IMR-90 (cell line): ENCODE measurements at regions not wholly inside any gene's neighbourhood (a gene's known extent, or its start where the extent isn't known, plus 50 kb on each side); places are given as distances from the start of the nearest gene placed in this dataset.

Source experiments
- ATAC-seq: fragments of 200-7000 bp; cut with Tn5 transposase; 2 replicates; pipeline ENCODE4 v1.9.1; 2020; ENCODE audit warnings: low read depth, mild to moderate bottlenecking, moderate library complexity
- BruUV-seq: library from RNA; stranded (reverse); fragments of 400-500 nt; replicated peaks from 2 replicates; lab custom pipeline; 2021; lab: Mats Ljungman, UMichigan
- CTCF ChIA-PET: fragments of 300-600 bp; formaldehyde crosslinking; extraction: SDS; loops from one replicate; lab custom pipeline; 2021; ENCODE audit warnings: antibody characterized with exemption; lab: Yijun Ruan, JAX
- POLR2A ChIA-PET: fragments of 300-600 bp; sonication (Branson Sonifier 250); formaldehyde crosslinking; loops from one replicate; lab custom pipeline; 2022; ENCODE audit warnings: antibody characterized with exemption; ENCODE audit not compliant: unreplicated experiment; lab: Charles Lee
- DNase-seq: peaks from one replicate; pipeline ENCODE4 v3.0.0; 2013
- H2AFZ ChIP-seq: replicated peaks from 2 replicates; pipeline ENCODE3; 2013; ENCODE audit warnings: low read length, mild to moderate bottlenecking; ENCODE audit not compliant: poor library complexity
- H2AK5ac ChIP-seq: 2 replicates; pipeline ENCODE4 v1.6.1; 2013; ENCODE audit warnings: low read depth, low read length, inconsistent platforms
- H2AK9ac ChIP-seq: replicated peaks from 2 replicates; pipeline ENCODE3; 2013; ENCODE audit warnings: mild to moderate bottlenecking, low read depth, low read length, moderate library complexity; ENCODE audit not compliant: poor library complexity
- H2BK120ac ChIP-seq: 2 replicates; pipeline ENCODE4 v1.6.1; 2013; ENCODE audit warnings: low read depth, low read length, inconsistent platforms
- H2BK15ac ChIP-seq: 3 replicates; pipeline ENCODE4 v1.6.1; 2013; ENCODE audit warnings: low read depth, low read length, inconsistent platforms
- H2BK20ac ChIP-seq: 2 replicates; pipeline ENCODE4 v1.6.1; 2013; ENCODE audit warnings: low read depth, mild to moderate bottlenecking, inconsistent platforms, low read length, moderate library complexity
- H2BK5ac ChIP-seq: 2 replicates; pipeline ENCODE4 v1.6.1; 2013; ENCODE audit warnings: mild to moderate bottlenecking, low read depth, low read length, inconsistent platforms; ENCODE audit not compliant: poor library complexity, severe bottlenecking
- H3K14ac ChIP-seq: replicated peaks from 2 replicates; pipeline ENCODE4 v1.6.1; 2013; ENCODE audit warnings: low read depth, low read length, inconsistent platforms
- H3K18ac ChIP-seq: 2 replicates; pipeline ENCODE4 v1.6.1; 2013; ENCODE audit warnings: low read depth, low read length, control low read depth
- H3K23ac ChIP-seq: 2 replicates; pipeline ENCODE4 v1.6.1; 2013; ENCODE audit warnings: low read depth, low read length, inconsistent platforms
- H3K27ac ChIP-seq: 2 replicates; pipeline ENCODE4 v1.5.1; 2013; ENCODE audit warnings: mild to moderate bottlenecking, control low read depth, low read length; ENCODE audit not compliant: insufficient read depth
- H3K27me3 ChIP-seq: 2 replicates; pipeline ENCODE4 v1.6.1; 2013; ENCODE audit warnings: low read length; ENCODE audit not compliant: control insufficient read depth, insufficient read depth
- H3K36me3 ChIP-seq: 2 replicates; pipeline ENCODE4 v1.6.1; 2013; ENCODE audit warnings: low read length, mixed read lengths; ENCODE audit not compliant: control insufficient read depth, insufficient read depth
- H3K4ac ChIP-seq: 2 replicates; pipeline ENCODE4 v1.6.1; 2013; ENCODE audit warnings: low read depth, low read length, inconsistent platforms
- H3K4me1 ChIP-seq: 2 replicates; pipeline ENCODE4 v1.6.1; 2013; ENCODE audit warnings: low read length, mixed read lengths; ENCODE audit not compliant: control insufficient read depth, insufficient read depth
- H3K4me2 ChIP-seq: 2 replicates; pipeline ENCODE4 v1.6.1; 2013; ENCODE audit warnings: low read depth, mild to moderate bottlenecking, control low read depth, low read length, moderate library complexity
- H3K4me3 ChIP-seq: 2 replicates; pipeline ENCODE4 v1.5.1; 2013; ENCODE audit warnings: low read depth, mild to moderate bottlenecking, control low read depth, low read length, moderate library complexity; ENCODE audit not compliant: insufficient read depth
- H3K56ac ChIP-seq: 2 replicates; pipeline ENCODE4 v1.6.1; 2013; ENCODE audit warnings: low read length, inconsistent platforms; ENCODE audit not compliant: insufficient read depth; ENCODE audit errors: extremely low read depth
- H3K79me1 ChIP-seq, 2 experiments: 2 replicates each; pipeline ENCODE4 v1.6.1; 2013; ENCODE audit warnings: low read length in 2 of 2, inconsistent platforms in 1 of 2, low read depth in 1 of 2
- H3K9ac ChIP-seq: 2 replicates; pipeline ENCODE4 v1.6.1; 2013; ENCODE audit warnings: low read depth, low read length, control low read depth
- H3K9me1 ChIP-seq: 2 replicates; pipeline ENCODE4 v1.6.1; 2013; ENCODE audit warnings: low read length, inconsistent platforms; ENCODE audit not compliant: insufficient read depth
- H3K9me3 ChIP-seq: 2 replicates; pipeline ENCODE4 v1.6.1; 2013; ENCODE audit warnings: low read length; ENCODE audit not compliant: control insufficient read depth, insufficient read depth
- H4K20me1 ChIP-seq: 2 replicates; pipeline ENCODE4 v1.6.1; 2013; ENCODE audit warnings: low read length, inconsistent platforms; ENCODE audit not compliant: insufficient read depth
- H4K5ac ChIP-seq: 2 replicates; pipeline ENCODE4 v1.6.1; 2013; ENCODE audit warnings: mild to moderate bottlenecking, low read depth, low read length, control low read depth
- H4K8ac ChIP-seq, 2 experiments: 2 replicates each; pipeline ENCODE4 v1.6.1; 2013; ENCODE audit warnings: low read depth in 2 of 2, low read length in 2 of 2, control low read depth in 1 of 2, inconsistent platforms in 1 of 2
- H4K91ac ChIP-seq: 2 replicates; pipeline ENCODE4 v1.6.1; 2013; ENCODE audit warnings: low read depth, low read length, inconsistent platforms; ENCODE audit not compliant: insufficient read depth
- BHLHE40 ChIP-seq: fragments of 150-350 bp; IDR thresholded peaks from 2 replicates; pipeline ENCODE4 v1.6.1; 2016; ENCODE audit warnings: mild to moderate bottlenecking, low read depth, low read length
- CEBPB ChIP-seq: IDR thresholded peaks from 2 replicates; pipeline ENCODE4 v1.6.1; 2012; ENCODE audit warnings: low read depth, low read length, improper control_type of control experiment
- CHD1 ChIP-seq: IDR thresholded peaks from 2 replicates; pipeline ENCODE4 v1.6.1; 2012; ENCODE audit warnings: low read depth, low read length, improper control_type of control experiment
- FOS ChIP-seq: fragments of 150-350 bp; IDR thresholded peaks from 2 replicates; pipeline ENCODE4 v1.6.1; 2016; ENCODE audit warnings: low read depth, low read length
- MAFK ChIP-seq: IDR thresholded peaks from 2 replicates; pipeline ENCODE4 v1.6.1; 2012; ENCODE audit warnings: low read depth, low read length, improper control_type of control experiment
- MAZ ChIP-seq: IDR thresholded peaks from 2 replicates; pipeline ENCODE4 v1.6.1; 2012; ENCODE audit warnings: low read depth, mild to moderate bottlenecking, low read length, improper control_type of control experiment, moderate library complexity, borderline replicate concordance
- MXI1 ChIP-seq: IDR thresholded peaks from 2 replicates; pipeline ENCODE4 v1.6.1; 2012; ENCODE audit warnings: low read depth, mild to moderate bottlenecking, low read length, moderate library complexity, borderline replicate concordance
- NFE2L2 ChIP-seq: fragments of 150-350 bp; IDR thresholded peaks from 2 replicates; pipeline ENCODE4 v1.6.1; 2016; ENCODE audit warnings: low read depth, mild to moderate bottlenecking, low read length
- POLR2A ChIP-seq: IDR thresholded peaks from 2 replicates; pipeline ENCODE4 v1.6.1; 2012; ENCODE audit warnings: mild to moderate bottlenecking, low read depth, low read length
- RAD21 ChIP-seq: IDR thresholded peaks from 2 replicates; pipeline ENCODE4 v1.6.1; 2012; ENCODE audit warnings: low read length, improper control_type of control experiment
- RCOR1 ChIP-seq: IDR thresholded peaks from 2 replicates; pipeline ENCODE4 v1.6.1; 2012; ENCODE audit warnings: mild to moderate bottlenecking, low read length, improper control_type of control experiment; ENCODE audit not compliant: insufficient replicate concordance
- RFX5 ChIP-seq: IDR thresholded peaks from 2 replicates; pipeline ENCODE4 v1.8.0; 2012; ENCODE audit warnings: low read depth, mild to moderate bottlenecking, low read length, moderate library complexity
- SMC3 ChIP-seq: fragments of 150-350 bp; IDR thresholded peaks from 2 replicates; pipeline ENCODE4 v1.6.1; 2016; ENCODE audit warnings: low read depth, mild to moderate bottlenecking, antibody characterized with exemption, low read length, moderate library complexity
- WGBS, 2 experiments: methylation state at CpG; one replicate each; pipeline versions ENCODE4 v1.1.5 to v1.1.7; 2013; ENCODE audit warnings: missing lambda C conversion rate in 2 of 2; ENCODE audit not compliant: insufficient read length in 1 of 2; ENCODE audit errors: extremely low coverage in 2 of 2; 5-methylcytosine and 5-hydroxymethylcytosine counted together
- dilution Hi-C: fragments of 300-500 bp; cut with HindIII; formaldehyde crosslinking; loops from one replicate; pipeline ENCODE4 v1.14.3; 2018; ENCODE audit warnings: low sequenced_read_pairs; ENCODE audit not compliant: unreplicated experiment
- in situ Hi-C: fragments of 300-500 bp; cut with MboI; formaldehyde crosslinking; loops from 3 replicates; pipeline ENCODE4 v1.14.3; 2019; ENCODE audit warnings: low sequenced_read_pairs, inconsistent platforms, mixed read lengths
- intact Hi-C: fragments of 100-400 bp; cut with micrococcal nuclease; formaldehyde crosslinking; loops from 2 replicates; pipeline ENCODE4 v1.10.0; 2022
- TF ChIP-seq, protein P1 (sequence below): fragments of 150-350 bp; IDR thresholded peaks from 2 replicates; pipeline ENCODE4 v1.6.1; 2016; ENCODE audit warnings: low read depth, mild to moderate bottlenecking, low read length, moderate library complexity, borderline replicate concordance
- TF ChIP-seq, protein P2 (sequence below): conservative IDR thresholded peaks from 2 replicates; pipeline ENCODE4 v1.5.1; 2012; ENCODE audit warnings: mild to moderate bottlenecking, low read depth, low read length, improper control_type of control experiment
- TF ChIP-seq, protein P3 (sequence below): fragments of 150-350 bp; IDR thresholded peaks from 2 replicates; pipeline ENCODE4 v1.6.1; 2017; ENCODE audit warnings: mild to moderate bottlenecking, antibody characterized with exemption, low read length, low read depth

DNA sequence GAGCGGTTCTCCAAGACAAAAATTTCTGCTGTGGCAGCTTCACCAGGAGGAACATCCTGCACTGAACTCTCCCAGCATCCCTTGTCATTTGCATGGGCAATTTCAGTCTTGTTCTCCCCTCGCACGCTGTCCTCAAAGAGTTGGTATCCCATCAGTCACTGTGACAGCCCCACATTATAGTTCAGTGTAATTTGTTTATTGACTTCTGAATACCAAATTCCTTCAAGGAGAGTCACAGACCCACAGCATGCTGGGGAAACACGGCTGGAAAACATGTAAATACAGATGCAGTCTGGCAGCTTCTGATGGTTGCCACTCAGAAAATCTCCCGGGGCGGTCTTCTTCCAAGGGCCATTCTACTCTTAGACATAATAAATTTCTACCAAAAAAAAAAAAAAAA, 151.0 kb upstream of the NEBL start:
- Histone ChIP-seq H3K4me1 (no peaks in the 10 kb centered on the region), H4K20me1 (no peaks in the 10 kb centered on the region), H3K4me3 (no peak overlapping the region), H2BK5ac (no peak overlapping the region), H2AK9ac (no peak overlapping the region), H2AK5ac (no peak overlapping the region), H3K4me2 (no peak overlapping the region), H3K9me3 (no peaks in the 10 kb centered on the region; the same call in 1 of the 2 replicates), H3K56ac (no peak overlapping the region), H3K9ac (no peak overlapping the region), H3K4ac (no peak overlapping the region), H3K36me3 (no peaks in the 10 kb centered on the region), H3K14ac (no peak overlapping the region), H3K27ac (no peak overlapping the region), H3K18ac (no peak overlapping the region), H2BK120ac (no peak overlapping the region), H2BK15ac (no peak overlapping the region), H3K27me3 (no peaks in the 10 kb centered on the region), H4K91ac (no peak overlapping the region), H2BK20ac (no peak overlapping the region), H2AFZ (no peak overlapping the region), H4K8ac (no peak overlapping the region), H4K5ac (no peak overlapping the region), H3K23ac (no peak overlapping the region), H3K79me1 (no peaks in the 10 kb centered on the region), H3K9me1 (no peaks in the 10 kb centered on the region)
- intact Hi-C loops, result no loop called here
- in situ Hi-C loops, result no loop called here
- DNase-seq, result no peak
- no peak for ATAC-seq
- no TSS peak for BruUV-seq
- dilution Hi-C loops, result no loop called here
- ChIA-PET CTCF (no interaction called here), POLR2A (no interaction called here)
- TF ChIP-seq RAD21 (no peak), MAFK (no peak), SMC3 (no peak), MXI1 (no peak), RFX5 (no peak), POLR2A (no peak), NFE2L2 (no peak), FOS (no peak), MAZ (no peak), BHLHE40 (no peak), CEBPB (no peak), CHD1 (no peak), RCOR1 (no peak)
- TF ChIP-seq, protein P1, sequence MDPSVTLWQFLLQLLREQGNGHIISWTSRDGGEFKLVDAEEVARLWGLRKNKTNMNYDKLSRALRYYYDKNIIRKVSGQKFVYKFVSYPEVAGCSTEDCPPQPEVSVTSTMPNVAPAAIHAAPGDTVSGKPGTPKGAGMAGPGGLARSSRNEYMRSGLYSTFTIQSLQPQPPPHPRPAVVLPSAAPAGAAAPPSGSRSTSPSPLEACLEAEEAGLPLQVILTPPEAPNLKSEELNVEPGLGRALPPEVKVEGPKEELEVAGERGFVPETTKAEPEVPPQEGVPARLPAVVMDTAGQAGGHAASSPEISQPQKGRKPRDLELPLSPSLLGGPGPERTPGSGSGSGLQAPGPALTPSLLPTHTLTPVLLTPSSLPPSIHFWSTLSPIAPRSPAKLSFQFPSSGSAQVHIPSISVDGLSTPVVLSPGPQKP, result no peak
- TF ChIP-seq, protein P2, sequence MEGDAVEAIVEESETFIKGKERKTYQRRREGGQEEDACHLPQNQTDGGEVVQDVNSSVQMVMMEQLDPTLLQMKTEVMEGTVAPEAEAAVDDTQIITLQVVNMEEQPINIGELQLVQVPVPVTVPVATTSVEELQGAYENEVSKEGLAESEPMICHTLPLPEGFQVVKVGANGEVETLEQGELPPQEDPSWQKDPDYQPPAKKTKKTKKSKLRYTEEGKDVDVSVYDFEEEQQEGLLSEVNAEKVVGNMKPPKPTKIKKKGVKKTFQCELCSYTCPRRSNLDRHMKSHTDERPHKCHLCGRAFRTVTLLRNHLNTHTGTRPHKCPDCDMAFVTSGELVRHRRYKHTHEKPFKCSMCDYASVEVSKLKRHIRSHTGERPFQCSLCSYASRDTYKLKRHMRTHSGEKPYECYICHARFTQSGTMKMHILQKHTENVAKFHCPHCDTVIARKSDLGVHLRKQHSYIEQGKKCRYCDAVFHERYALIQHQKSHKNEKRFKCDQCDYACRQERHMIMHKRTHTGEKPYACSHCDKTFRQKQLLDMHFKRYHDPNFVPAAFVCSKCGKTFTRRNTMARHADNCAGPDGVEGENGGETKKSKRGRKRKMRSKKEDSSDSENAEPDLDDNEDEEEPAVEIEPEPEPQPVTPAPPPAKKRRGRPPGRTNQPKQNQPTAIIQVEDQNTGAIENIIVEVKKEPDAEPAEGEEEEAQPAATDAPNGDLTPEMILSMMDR, result no peak
- TF ChIP-seq, protein P3, sequence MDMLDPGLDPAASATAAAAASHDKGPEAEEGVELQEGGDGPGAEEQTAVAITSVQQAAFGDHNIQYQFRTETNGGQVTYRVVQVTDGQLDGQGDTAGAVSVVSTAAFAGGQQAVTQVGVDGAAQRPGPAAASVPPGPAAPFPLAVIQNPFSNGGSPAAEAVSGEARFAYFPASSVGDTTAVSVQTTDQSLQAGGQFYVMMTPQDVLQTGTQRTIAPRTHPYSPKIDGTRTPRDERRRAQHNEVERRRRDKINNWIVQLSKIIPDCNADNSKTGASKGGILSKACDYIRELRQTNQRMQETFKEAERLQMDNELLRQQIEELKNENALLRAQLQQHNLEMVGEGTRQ, result no peak
- WGBS, 2 experiments, result no CpG with 5 or more reads among the region's 6 CpGs
